Erythroblast (primary cell): ENCODE measurements at regions not wholly inside any gene's neighbourhood (a gene's known extent, or its start where the extent isn't known, plus 50 kb on each side); places are given as distances from the start of the nearest gene placed in this dataset.

Experiments used
- DNase-seq, 2 experiments: peaks; one replicate each; lab custom pipeline; 2025; lab: John Stamatoyannopoulos, UW
- GATA1 ChIP-seq: IDR thresholded peaks from 2 replicates; pipeline ENCODE4 v1.6.1; 2011; ENCODE audit warnings: low read depth, mild to moderate bottlenecking, control low read depth, low read length, moderate library complexity
- POLR2A ChIP-seq: IDR thresholded peaks from 2 replicates; pipeline ENCODE4 v1.6.1; 2011; ENCODE audit warnings: mild to moderate bottlenecking, low read length

DNA sequence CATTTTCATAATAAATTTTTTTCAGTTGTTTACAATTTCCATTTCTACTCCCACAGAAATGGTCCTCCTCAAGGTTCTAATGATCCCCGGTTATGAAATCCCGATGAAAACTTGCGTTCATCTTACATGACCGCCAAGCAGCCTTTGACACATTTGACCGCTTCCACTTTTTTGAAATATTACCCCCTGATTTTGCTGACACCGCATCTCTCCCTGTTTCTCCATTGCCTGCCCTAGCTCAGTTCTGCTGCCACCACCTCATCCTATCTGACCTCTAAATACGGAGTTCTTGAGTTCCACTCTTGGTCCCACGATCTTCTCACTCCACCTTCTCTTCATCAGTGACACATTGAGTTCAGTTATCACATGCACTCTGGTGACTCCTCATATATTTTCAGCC is 74.1 kb downstream of the SLC35B3 start:
- TF ChIP-seq POLR2A (no peak), GATA1 (no peak)
- DNase-seq: no peak

DNA sequence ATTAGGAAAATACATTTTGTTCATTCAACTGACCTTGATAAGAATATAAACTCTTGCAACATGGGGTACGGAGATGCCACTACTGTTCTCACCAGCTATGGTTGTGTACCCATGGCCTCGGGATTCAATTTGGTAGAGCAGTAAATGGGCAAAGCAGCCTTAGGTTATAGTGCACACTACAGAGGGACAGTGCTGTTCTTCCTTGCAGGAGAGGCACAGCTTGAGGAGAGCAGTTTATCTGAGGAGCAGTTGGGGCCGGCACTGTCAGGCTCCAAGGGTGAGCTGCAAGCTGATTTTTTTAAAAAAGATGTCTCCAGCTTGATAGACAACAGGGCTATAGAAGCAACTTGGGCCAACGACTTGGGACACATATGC is 82.4 kb downstream of the SLC35B3 start:
- TF ChIP-seq POLR2A (no peak), GATA1 (no peak)

GRCh38 chr6:8352335-8352965 is 82.9 kb downstream of the SLC35B3 start:
- TF ChIP-seq POLR2A (no peak), GATA1 (no peak)
- DNase-seq: no peak

More for the DNA sequence above, 82.4 kb downstream of the SLC35B3 start:
- DNase-seq: no peak

- DNase-seq: no peak
- no peak for TF ChIP-seq GATA1
- no peak for TF ChIP-seq POLR2A
These were observed 91.7 kb downstream of the SLC35B3 start for GRCh38 chr6:8343600-8343999.

DNA sequence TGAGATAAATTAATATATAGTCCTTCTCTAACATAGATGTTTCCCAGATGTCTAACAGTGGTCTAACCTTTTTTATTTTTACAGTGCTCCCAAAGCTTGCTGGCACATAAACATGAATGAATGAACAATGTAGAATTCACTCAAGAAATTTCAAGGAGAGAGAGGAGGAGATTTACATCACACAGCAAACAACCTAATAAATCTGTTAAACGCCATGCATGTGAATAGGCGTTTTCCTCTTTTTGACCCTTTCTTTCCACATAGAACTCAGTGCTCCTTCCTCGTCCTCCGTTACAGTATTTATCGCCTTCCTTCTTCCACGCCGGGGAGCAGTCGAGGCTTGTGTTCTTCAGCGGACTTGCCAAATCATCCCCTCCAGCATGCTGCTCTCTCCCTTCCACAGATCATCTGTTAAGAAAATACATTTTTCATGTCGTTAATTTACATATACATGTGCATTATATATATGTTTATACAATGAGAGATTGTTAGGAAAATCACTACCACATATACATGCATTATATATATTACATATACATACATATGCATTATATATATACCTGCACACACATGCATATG is 93.0 kb downstream of the SLC35B3 start:
- TF ChIP-seq POLR2A (no peak), GATA1 (no peak)
- no peak for DNase-seq

- no peak for DNase-seq
These were observed 98.2 kb downstream of the SLC35B3 start for GRCh38 chr6:8337147-8337546.

GRCh38 chr6:8336406-8337057 is 98.8 kb downstream of the SLC35B3 start:
- TF ChIP-seq GATA1 (no peak), POLR2A (no peak)
- DNase-seq: no peak

More at GRCh38 chr6:8337147-8337546, 98.2 kb downstream of the SLC35B3 start:
- no peak for TF ChIP-seq POLR2A
- TF ChIP-seq GATA1: no peak

GRCh38 chr6:8335896-8336295 is 99.4 kb downstream of the SLC35B3 start:
- no peak for DNase-seq
- TF ChIP-seq POLR2A (no peak), GATA1 (no peak)

GRCh38 chr6:8335381-8335780 is 100.0 kb downstream of the SLC35B3 start:
- TF ChIP-seq POLR2A: no peak
- no peak for TF ChIP-seq GATA1
- DNase-seq: no peak

GRCh38 chr6:8334113-8334512 is 101.2 kb downstream of the SLC35B3 start:
- no peak for DNase-seq
- TF ChIP-seq POLR2A: no peak
- TF ChIP-seq GATA1: no peak

GRCh38 chr6:8329562-8329961 is 105.8 kb downstream of the SLC35B3 start:
- TF ChIP-seq POLR2A (no peak), GATA1 (no peak)
- DNase-seq: no peak

DNA sequence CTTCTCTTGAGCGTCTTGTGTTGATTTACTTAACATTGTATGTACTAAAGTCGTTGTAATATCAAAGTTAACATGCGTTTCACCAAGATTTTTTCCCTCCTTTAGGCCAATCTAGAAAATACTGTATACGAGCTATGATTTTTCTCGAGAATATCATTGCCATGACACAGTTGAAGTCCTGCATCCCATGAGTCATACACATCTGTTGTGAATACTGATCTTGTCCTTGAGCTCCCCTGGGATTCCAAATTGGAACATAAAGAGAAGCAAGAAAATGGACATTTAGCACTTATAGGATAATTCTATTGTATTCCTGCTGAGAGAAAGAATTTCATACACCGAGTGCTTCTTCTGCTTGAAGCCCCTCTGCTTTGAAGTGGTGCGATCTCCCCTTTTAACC is 109.6 kb downstream of the SLC35B3 start:
- no peak for TF ChIP-seq POLR2A
- no peak for TF ChIP-seq GATA1
- no peak for DNase-seq

DNA sequence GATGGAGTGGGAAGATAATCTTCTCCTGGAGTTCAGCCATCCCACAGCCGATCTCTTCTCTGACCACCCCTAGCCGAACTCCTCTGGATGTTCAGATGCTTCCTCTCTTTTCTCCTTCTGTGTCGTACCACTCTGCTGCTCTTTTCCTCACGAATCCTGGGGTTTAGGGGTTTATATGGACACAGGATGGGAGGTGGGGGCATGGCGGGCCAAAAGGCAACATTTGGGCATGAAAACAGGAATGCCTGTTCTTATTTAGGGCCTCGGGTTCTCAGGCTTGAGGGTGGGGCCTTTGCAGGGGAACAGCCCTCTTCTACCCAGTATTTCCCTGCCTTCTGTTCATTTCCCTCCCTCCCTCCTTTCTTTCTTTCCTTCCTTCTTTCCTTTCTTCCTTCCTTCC is 112.7 kb downstream of the SLC35B3 start:
- DNase-seq: no peak
- TF ChIP-seq POLR2A (no peak), GATA1 (no peak)

- no peak for DNase-seq
These were observed 113.5 kb downstream of the SLC35B3 start for GRCh38 chr6:8321671-8322404.

More at GRCh38 chr6:8321671-8322404, 113.5 kb downstream of the SLC35B3 start:
- TF ChIP-seq POLR2A (no peak), GATA1 (no peak)
